ENCODE measurements at regions not wholly inside any gene's neighbourhood (a gene's known extent, or its start where the extent isn't known, plus 50 kb on each side); places are given as distances from the start of the nearest gene placed in this dataset.

- no peak for TF ChIP-seq CTCF (IDR thresholded peaks at IDR 0.05)
- no peak for TF ChIP-seq ZFX (IDR thresholded peaks at IDR 0.05; ENCODE audit: borderline replicate concordance)
Observed at GRCh38 chr4:30881985-30882384, 161.8 kb downstream of the PCDH7 start.

Data from 22Rv1 (cell line).